ENCODE measurements at regions not wholly inside any gene's neighbourhood (a gene's known extent, or its start where the extent isn't known, plus 50 kb on each side); places are given as distances from the start of the nearest gene placed in this dataset.
"Not testable (repeated sequence)": the region's sequence is repeated elsewhere in the genome, so short reads cannot be mapped to it uniquely, and the experiment has no call there.

DNA sequence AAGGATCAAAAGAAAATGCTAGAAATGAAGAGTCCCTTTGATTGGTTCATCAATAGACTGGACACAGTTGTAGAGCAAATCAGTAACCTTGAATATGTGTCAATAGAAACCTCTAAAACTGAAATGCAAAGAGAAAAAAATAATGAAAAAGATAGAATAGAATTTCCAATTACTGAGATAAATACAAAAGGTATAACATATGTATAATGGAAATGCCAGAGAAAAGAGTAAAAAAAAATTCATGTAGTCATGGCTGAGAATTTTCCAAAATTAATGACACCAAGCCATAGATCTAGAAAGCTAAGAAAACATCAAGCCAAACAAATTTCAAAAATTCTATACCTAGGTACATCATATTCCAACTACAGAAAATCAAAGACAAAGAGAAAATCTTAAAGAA, 62.0 kb upstream of the HGF start:
- no peak for DNase-seq

DNA sequence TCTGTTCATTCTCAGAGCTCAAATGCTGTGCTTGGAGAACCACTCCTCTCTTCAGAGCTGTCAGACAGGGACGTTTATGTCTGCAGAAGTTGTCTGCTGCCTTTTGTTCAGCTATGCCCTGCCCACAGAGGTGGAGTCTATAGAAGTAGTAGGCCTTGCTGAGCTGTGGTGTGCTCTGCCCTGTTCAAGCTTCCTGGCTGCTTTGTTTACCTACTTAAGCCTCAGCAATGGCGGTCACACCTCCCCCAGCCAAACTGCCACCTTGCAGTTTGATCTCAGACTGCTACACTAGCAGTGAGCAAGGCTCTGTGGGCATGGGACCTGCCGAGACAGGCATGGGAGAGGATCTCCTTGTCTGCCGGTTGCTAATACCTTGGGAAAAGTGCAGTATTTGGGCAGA, 59.7 kb upstream of the HGF start:
- not testable (repeated sequence) for DNase-seq

DNA sequence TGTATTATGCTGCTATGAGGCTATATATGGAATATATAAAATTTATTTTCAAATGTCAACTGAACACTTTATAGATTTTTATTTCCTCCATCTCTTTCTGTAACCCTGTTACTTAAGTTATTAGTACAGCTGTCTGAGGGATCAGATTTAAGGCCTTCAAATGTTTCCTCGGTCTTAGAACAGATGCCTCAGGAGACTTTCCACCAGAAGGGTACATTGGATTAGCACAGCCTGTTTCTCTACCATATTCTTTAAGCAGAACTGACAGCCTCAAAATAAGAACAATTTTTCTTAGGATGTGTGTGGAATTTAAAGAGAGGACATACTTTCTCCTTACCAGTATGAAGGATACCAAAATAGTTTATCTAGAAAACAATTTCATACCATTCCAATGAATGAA, 53.0 kb upstream of the HGF start:
- DNase-seq = no peak

DNA sequence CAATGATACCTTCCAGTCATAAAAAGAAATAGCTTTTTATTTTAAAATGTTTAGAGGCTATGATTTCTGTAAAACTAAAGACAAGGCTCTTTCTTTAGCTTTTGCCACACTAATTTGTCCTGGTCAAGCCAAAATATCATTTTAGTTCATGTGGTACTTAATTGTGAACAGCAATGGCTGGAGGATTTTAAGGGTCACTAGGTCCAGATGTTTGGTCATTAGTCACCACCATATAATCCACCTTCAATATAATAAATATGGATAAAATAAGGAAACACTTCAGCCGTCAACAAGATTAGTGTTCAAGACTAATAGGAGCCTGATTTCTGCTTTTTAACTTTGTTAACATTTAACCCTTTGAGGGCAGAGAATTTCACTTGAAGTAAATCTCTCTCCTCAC, 50.0 kb upstream of the HGF start:
- DNase-seq = no peak
